NCI-H2171 treated with DMSO at 0.1 percent for 48 hours (cell line): ENCODE measurements at regions not wholly inside any gene's neighbourhood (a gene's known extent, or its start where the extent isn't known, plus 50 kb on each side); places are given as distances from the start of the nearest gene placed in this dataset.
A peak's percentile ranks its signal among the peaks of the same experiment; 100 is the strongest.

Source experiments
- DNase-seq: peaks from one replicate; lab custom pipeline; 2025; lab: John Stamatoyannopoulos, UW

DNA sequence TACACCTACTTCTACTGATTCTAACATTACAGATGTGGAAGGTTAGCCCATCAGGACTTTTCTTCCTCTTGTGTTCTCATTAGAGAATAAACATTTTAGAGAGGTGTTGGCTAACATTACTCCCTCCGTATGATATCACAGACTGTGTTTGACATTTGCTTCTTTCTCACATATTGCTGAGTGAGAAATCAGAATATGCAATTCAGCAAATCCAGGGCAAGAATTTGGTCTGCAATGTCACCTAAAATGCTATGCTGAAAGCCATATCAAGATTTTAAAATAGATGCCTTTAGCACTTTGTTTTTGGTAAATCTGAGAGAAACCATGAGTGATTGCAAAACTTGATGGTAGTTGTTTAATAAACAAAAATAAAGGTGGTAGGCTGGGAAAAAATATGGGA lies 319.1 kb downstream of the C4orf33 start:
- DNase-seq: no peak

- DNase-seq: no peak
Measured at GRCh38 chr4:129420637-129421036, 324.7 kb downstream of the C4orf33 start.

- no peak for DNase-seq
Measured at GRCh38 chr4:129422277-129422676, 326.3 kb downstream of the C4orf33 start.

DNA sequence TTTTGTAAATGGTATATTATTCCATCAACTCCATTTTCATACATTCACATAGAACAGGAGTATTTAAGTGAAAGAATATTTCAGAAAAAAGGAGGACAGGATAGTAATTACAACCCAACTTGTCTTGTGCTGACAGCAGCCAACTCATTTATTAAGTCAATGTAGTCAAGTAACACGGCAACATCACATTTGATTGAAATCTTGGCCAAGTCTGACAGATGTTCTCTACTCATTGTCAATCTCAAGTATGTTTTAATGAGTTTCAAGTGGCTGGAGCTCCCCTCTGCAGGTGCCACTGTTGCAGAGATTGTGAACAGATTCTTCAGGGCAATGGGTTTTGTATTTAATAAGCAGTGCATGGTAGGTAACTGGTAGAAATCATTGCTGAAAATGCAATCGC lies 332.5 kb downstream of the C4orf33 start:
- peak; percentile 91 for DNase-seq

GRCh38 chr4:129429581-129430320 lies 333.8 kb downstream of the C4orf33 start:
- DNase-seq: peak; percentile 51

DNA sequence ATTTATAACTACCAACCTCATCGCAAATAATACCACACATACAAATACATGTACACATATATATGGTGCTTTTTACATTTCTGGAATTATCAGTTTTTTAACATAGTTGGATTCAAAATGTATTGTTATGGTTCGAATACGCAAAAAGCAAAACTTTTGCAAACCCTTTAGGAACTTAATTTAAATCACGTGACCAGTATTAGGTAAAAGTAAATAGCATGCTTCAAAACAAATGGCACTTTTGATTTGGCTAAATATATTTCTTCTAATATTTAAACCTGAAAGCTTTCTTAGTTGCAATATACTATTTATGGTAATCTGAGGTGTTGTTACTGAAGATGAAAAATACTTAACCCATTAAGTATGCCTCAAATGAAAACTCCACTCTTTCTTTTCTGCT lies 341.4 kb downstream of the C4orf33 start:
- DNase-seq: no peak

DNA sequence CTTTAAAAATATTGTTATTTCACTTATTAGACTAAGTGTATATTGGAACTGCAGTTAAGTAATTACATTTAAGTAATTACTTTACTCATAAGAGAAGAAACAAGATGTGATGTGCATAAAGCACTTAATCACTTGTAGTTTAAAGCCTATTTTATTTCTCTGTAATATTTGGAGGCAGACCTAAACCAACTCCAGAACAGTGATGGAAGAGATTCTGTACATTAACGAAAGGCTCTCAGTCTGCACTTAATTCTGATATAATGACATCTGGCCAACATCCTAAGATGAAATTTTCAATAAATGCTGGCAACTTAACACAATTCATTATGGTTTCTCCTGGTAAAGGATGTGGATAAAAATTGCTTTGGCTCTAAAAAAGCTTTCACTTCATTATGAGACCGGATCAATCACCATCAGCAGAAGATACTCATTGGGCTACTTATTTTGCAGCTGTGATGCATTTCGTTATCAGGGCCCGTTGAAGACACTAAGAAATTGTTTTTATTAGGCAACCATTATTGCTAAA lies 342.6 kb downstream of the C4orf33 start:
- DNase-seq: no peak

DNA sequence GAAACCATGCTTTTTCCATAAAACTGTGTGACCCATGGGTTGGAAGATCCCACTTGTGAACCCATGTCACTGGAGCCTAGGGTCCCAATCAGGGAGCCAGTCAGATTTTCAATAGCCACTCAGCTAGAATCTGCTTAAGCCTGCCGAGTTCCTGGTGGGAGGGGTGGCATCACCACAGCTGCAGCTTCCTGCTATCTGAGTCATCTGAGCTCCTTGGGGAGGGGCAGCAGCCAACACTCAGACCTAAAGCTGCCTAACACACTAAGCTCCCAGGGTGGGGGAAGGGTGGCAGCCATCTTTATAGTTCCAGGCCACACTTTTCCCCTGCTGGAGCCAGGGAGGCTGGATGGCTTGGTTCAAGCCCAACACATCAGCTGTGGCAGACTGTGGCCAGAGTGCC lies 350.1 kb downstream of the C4orf33 start:
- DNase-seq: no peak

- DNase-seq: peak; percentile 82
Measured at GRCh38 chr4:129453524-129454200, 357.7 kb downstream of the C4orf33 start.

- peak; percentile 76 for DNase-seq
Measured at GRCh38 chr4:129455482-129455881, 359.5 kb downstream of the C4orf33 start.

DNA sequence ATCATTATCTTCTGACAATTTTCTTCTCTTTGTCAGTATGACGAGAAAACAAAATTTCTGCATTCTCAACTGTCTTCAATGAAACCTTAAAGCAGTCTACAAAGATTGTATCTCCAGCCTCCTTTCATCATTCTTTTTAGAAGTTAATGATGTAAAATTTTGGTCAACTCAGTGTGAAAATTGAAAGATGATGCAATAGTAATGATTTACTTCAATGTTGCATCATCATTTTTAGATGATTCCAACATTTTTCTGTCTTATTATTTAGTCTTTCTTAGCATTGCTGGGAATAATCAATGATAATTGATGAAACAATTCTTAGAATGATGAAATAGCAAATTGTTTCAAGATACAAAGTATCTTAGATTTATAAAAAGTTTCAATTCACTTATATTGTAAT lies 372.7 kb downstream of the C4orf33 start:
- DNase-seq: no peak

GRCh38 chr4:129474698-129475097 lies 378.7 kb downstream of the C4orf33 start:
- no peak for DNase-seq

- no peak for DNase-seq
Measured at GRCh38 chr4:129481107-129481506, 385.2 kb downstream of the C4orf33 start.

DNA sequence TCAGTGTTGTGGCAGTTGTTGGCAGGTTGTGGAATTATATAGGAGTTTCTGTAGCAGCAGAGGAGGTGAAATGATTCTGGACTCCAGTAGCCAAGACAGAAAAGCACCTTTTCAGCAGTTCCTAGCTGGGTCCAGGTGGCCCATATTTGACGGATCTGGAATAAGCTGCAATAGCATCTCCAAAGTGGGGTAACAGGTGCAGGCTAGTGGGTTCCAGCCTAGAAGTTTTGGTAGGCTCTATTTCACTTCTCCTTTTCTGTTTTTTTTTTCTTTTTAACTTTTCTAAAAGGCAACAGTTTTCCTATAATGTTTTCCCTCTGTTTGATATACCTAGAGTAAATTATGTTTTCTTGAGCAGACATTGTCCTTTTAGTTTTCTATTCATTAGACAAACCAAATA lies 392.5 kb downstream of the C4orf33 start:
- DNase-seq: no peak

- no peak for DNase-seq
Measured at GRCh38 chr4:129490516-129490915, 394.6 kb downstream of the C4orf33 start.

DNA sequence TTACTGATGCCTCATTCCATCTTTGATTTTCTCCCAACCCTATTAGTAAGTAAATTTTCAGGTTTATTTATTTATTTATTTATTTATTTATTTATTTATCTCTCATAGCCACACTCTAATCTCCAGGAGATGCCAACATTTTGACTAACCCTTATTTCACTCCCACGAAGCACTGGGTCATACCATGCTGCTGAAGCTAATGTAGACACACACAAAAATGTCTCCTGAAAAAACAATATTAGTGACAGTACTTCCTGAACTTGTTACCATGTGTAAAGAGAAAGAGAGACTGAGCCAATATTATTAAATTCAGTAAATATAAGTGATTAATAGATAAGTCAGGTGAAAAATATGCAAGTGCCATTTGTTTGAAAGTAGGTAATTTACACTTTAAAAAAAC lies 402.7 kb downstream of the C4orf33 start:
- no peak for DNase-seq

DNA sequence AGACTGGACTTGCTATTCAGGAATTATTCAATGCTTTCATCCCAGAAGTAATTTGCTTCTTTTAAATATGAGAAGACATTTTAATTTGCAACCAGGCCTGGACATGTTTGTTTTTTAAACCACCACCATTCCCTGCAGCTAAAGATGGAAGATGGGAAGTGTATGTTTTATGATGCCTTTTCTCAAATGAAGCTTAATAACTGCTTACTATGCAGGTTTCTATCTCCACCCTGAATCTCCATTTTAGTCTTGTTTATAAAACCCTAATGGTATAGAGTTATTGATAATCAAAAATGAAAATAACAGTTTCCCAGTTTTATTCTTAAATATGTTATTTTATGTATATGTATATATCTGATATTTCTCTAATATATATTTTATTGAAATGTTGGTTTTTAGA lies 418.9 kb downstream of the C4orf33 start:
- DNase-seq: no peak

DNA sequence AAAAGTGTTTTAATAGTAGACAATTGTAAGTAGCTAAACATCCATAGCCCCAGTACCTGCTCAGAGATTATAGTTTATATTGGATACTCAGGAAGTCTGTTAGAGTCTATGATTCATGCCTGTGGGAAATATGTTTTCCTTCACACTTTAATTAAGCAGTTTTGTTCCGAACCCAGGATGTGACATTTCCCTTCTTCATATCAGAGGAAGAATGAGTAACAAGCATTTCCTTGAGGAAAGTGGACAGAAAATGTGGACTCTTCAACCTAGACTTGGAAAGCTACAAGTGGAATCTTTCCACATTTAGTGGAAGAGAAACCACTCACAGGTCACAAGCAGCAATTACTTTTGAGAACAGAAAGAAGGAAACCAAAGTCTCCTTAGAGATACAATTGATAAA lies 419.4 kb downstream of the C4orf33 start:
- no peak for DNase-seq

GRCh38 chr4:129526812-129527211 lies 430.9 kb downstream of the C4orf33 start:
- no peak for DNase-seq

DNA sequence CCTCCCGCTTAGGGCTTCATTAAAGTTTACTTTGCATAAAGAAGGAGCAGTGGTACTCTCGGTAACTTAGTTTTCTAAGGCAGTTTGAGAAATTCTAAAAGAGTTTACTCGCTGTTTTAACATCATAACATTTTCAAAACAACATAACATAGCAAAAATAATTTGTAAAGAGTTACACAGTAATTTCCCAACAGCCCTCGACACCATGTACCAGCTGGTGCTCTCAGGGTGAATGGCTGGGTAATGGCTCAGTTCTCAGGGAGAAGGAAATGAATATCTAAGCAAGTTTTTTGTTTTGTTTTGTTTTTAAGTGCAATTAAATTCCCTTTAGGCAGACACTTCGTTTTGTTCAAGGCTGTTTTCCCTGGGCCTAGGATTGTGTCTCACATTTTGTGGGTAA lies 435.3 kb downstream of the C4orf33 start:
- no peak for DNase-seq

DNA sequence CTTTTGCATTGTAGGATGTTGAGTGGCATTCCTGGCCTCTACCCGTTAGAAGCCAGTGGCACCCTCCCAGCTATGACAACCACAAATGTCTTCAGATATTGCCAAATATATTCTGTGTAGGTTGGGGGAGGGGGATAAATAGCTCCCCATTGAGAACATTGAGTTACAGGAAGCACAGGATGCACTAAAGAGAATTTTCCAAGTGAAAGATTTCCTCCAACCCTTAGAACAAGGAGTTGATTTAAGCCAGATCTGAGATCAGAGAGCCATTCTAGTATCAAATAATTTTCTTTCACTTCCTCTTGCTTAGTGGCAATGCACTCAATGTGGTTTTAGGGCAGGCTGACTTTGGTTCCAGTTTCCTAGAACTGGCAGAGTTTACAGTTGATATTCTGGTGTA lies 436.6 kb downstream of the C4orf33 start:
- no peak for DNase-seq

DNA sequence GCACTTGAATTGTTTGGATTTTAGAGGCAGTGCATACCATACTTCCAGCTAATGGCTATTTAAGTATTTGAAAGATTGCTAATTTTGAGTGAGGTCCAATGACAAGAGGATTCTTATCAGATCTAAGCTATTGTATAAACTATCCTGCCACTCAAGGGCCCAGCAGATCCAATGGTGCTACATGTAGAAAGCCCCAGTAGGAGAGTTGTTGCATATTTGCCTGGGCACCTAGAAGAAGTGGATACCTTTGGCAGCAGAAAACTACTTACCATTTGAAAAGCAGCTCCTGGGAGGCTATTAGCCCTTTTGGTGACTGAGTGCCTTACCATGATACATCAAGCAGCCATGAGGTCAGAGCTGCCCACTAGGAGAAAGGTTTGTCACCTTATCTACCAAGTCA lies 447.3 kb downstream of the C4orf33 start:
- no peak for DNase-seq

DNA sequence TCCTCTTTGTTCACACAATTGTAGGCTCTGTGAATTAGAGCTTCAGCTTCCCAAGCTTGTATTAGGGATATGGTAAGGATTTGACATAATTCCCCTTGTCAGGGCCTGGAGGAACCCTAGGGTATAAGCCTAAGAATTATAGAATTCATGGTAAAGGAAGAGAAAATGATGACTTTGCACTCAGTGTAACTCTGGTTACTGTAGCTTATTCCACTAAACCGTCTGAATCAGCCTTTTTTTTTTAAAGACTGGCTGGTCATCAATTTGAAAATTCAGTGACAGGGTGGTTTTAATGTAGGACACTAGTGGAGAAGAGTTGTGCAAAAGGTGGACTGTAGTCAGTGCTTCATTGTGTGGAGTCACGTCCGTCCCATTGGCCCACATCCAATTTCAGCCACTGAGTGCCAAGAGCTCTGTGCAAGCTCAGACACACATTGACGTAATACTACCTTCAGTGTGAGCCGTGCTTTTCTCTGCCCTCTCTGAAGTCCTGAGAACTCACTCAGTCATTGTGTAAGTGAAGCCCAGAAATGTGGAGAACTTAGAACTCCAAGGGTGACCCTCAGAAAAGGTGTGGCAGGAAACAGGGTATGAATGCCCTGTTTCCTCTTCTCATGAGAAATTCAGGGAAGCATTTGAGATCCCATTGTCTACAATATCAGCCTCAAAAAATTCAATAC lies 449.8 kb downstream of the C4orf33 start:
- no peak for DNase-seq
